ENCODE measurements at regions not wholly inside any gene's neighbourhood (a gene's known extent, or its start where the extent isn't known, plus 50 kb on each side); places are given as distances from the start of the nearest gene placed in this dataset.
"Not testable (repeated sequence)": the region's sequence is repeated elsewhere in the genome, so short reads cannot be mapped to it uniquely, and the experiment has no call there.

GRCh38 chr12:59321278-59321677 is 274.6 kb upstream of the SLC16A7 start:
- TF ChIP-seq POU2F2 (IDR thresholded peaks at IDR 0.05; ENCODE audit: low read depth, low read length), result no peak
- no peak for TF ChIP-seq POLR2A (IDR thresholded peaks at IDR 0.05; ENCODE audit: low read depth, low read length)
- no peak for TF ChIP-seq TAF1 (IDR thresholded peaks at IDR 0.05; ENCODE audit: low read depth, low read length)
- no peak for TF ChIP-seq POLR2AphosphoS5 (IDR thresholded peaks at IDR 0.05; ENCODE audit: low read depth, low read length)
- TF ChIP-seq SPI1 (IDR thresholded peaks at IDR 0.05; ENCODE audit: low read depth, low read length), result no peak
- TF ChIP-seq PAX5 (IDR thresholded peaks at IDR 0.05; ENCODE audit: insufficient read depth, low read length, severe bottlenecking), result no peak
- FAIRE-seq (no peak), DNase-seq (ENCODE audit: insufficient read length, low spot score) (no peak)

DNA sequence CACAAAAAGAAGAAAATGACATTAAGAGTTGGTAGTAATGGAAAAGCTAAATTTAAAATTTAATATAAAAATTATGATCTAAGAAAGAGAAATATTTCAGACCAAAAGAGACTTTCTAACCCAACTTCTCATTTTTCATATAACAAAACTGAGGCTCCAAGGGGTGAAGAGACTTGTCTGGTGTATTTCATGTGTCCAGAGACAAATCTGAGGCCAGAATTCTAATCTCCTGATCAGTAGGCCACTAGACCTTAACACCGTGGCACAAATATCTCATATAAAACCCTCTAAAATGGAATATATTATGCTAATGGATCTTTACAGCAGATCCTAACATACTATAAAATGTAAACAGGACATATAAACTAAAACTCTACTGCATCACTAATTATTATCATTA is 275.7 kb upstream of the SLC16A7 start:
- no peak for TF ChIP-seq POLR2A (IDR thresholded peaks at IDR 0.05; ENCODE audit: low read depth, low read length)
- no peak for TF ChIP-seq POLR2AphosphoS5 (IDR thresholded peaks at IDR 0.05; ENCODE audit: low read depth, low read length)
- TF ChIP-seq PAX5 (IDR thresholded peaks at IDR 0.05; ENCODE audit: insufficient read depth, low read length, severe bottlenecking), result no peak
- no peak for TF ChIP-seq SPI1 (IDR thresholded peaks at IDR 0.05; ENCODE audit: low read depth, low read length)
- TF ChIP-seq TAF1 (IDR thresholded peaks at IDR 0.05; ENCODE audit: low read depth, low read length), result no peak
- no peak for TF ChIP-seq POU2F2 (IDR thresholded peaks at IDR 0.05; ENCODE audit: low read depth, low read length)
- FAIRE-seq, result no peak

DNA sequence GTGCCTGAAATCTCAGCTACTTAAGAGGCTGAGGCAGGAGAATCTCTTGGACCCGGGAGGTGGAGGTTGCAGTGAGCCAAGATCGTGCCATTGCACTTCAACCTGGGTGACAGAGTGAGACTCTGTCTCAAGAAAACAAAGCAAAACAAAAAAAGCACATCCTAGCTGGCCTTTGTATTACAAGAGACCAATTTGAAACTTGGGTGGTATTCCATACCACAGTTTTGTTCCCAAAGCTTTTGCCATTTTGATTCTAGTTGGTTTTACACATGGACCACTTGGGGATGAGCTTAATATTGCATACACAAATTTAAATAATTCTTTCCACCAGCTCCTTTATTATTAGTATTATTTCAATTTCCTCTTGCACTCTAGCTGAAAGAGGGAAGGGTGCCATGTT is 276.9 kb upstream of the SLC16A7 start:
- DNase-seq (ENCODE audit: insufficient read length, low spot score), result no peak
- FAIRE-seq, result no peak

More for the DNA sequence above, 275.7 kb upstream of the SLC16A7 start:
- no peak for DNase-seq (ENCODE audit: insufficient read length, low spot score)

DNA sequence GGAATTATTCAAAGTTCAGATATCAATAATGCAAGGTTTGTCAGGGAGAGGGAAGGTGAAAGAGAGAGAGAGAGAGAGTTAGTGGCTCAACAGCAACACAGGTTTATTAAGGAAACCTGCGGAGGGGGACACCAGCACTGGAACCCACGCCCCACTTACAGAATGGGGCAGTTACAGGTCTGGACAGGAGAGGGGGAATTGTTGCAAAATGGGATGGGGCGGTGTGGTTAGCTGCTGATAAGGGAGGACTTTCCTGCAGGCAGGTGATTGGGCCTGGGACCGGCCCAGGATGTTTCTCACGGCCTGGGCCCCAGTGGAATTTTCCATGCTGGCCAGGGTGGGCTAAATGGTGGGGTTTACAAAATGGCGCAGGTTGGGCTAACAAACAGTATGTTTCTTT is 278.2 kb upstream of the SLC16A7 start:
- FAIRE-seq, result no peak
- TF ChIP-seq POLR2A (IDR thresholded peaks at IDR 0.05; ENCODE audit: low read depth, low read length) (no peak), POU2F2 (IDR thresholded peaks at IDR 0.05; ENCODE audit: low read depth, low read length) (no peak), POLR2AphosphoS5 (IDR thresholded peaks at IDR 0.05; ENCODE audit: low read depth, low read length) (no peak), PAX5 (IDR thresholded peaks at IDR 0.05; ENCODE audit: insufficient read depth, low read length, severe bottlenecking) (no peak), TAF1 (IDR thresholded peaks at IDR 0.05; ENCODE audit: low read depth, low read length) (no peak), SPI1 (IDR thresholded peaks at IDR 0.05; ENCODE audit: low read depth, low read length) (no peak)
- no peak for DNase-seq (ENCODE audit: insufficient read length, low spot score)

More for the DNA sequence above, 276.9 kb upstream of the SLC16A7 start:
- no peak for TF ChIP-seq POLR2AphosphoS5 (IDR thresholded peaks at IDR 0.05; ENCODE audit: low read depth, low read length)
- TF ChIP-seq SPI1 (IDR thresholded peaks at IDR 0.05; ENCODE audit: low read depth, low read length), result no peak
- no peak for TF ChIP-seq TAF1 (IDR thresholded peaks at IDR 0.05; ENCODE audit: low read depth, low read length)
- TF ChIP-seq POLR2A (IDR thresholded peaks at IDR 0.05; ENCODE audit: low read depth, low read length), result no peak
- TF ChIP-seq PAX5 (IDR thresholded peaks at IDR 0.05; ENCODE audit: insufficient read depth, low read length, severe bottlenecking), result no peak

- TF ChIP-seq POLR2AphosphoS5 (IDR thresholded peaks at IDR 0.05; ENCODE audit: low read depth, low read length) (no peak), POLR2A (IDR thresholded peaks at IDR 0.05; ENCODE audit: low read depth, low read length) (no peak), TAF1 (IDR thresholded peaks at IDR 0.05; ENCODE audit: low read depth, low read length) (no peak), POU2F2 (IDR thresholded peaks at IDR 0.05; ENCODE audit: low read depth, low read length) (no peak), PAX5 (IDR thresholded peaks at IDR 0.05; ENCODE audit: insufficient read depth, low read length, severe bottlenecking) (no peak), SPI1 (IDR thresholded peaks at IDR 0.05; ENCODE audit: low read depth, low read length) (no peak)
- DNase-seq (ENCODE audit: insufficient read length, low spot score), result no peak
- FAIRE-seq, result no peak
These were observed 278.9 kb upstream of the SLC16A7 start for GRCh38 chr12:59316938-59317337.

DNA sequence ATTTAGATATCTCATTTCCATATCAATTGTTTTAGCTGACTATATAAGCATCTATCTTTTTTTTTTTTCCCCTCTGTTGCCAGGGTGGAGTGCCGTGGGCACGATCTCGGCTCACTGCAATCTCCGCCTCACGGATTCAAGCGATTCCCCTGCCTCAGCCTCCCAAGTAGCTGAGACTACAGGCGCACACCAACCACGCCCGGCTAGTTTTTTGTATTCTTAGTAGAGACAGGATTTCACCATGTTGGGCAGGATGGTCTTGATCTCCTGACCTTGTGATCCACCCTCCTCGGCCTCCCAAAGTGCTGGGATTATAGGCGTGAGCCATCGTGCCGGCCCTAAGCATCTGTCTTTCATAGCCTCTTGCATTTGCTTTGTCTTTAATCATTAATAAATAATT is 279.5 kb upstream of the SLC16A7 start:
- DNase-seq (ENCODE audit: insufficient read length, low spot score); FAIRE-seq: not testable (repeated sequence)

- no peak for FAIRE-seq
- TF ChIP-seq TAF1 (IDR thresholded peaks at IDR 0.05; ENCODE audit: low read depth, low read length), result no peak
- no peak for TF ChIP-seq POLR2A (IDR thresholded peaks at IDR 0.05; ENCODE audit: low read depth, low read length)
- TF ChIP-seq POU2F2 (IDR thresholded peaks at IDR 0.05; ENCODE audit: low read depth, low read length), result no peak
- TF ChIP-seq SPI1 (IDR thresholded peaks at IDR 0.05; ENCODE audit: low read depth, low read length), result no peak
- TF ChIP-seq POLR2AphosphoS5 (IDR thresholded peaks at IDR 0.05; ENCODE audit: low read depth, low read length), result no peak
- TF ChIP-seq PAX5 (IDR thresholded peaks at IDR 0.05; ENCODE audit: insufficient read depth, low read length, severe bottlenecking), result no peak
These were observed 281.6 kb upstream of the SLC16A7 start for GRCh38 chr12:59314209-59314608.

DNA sequence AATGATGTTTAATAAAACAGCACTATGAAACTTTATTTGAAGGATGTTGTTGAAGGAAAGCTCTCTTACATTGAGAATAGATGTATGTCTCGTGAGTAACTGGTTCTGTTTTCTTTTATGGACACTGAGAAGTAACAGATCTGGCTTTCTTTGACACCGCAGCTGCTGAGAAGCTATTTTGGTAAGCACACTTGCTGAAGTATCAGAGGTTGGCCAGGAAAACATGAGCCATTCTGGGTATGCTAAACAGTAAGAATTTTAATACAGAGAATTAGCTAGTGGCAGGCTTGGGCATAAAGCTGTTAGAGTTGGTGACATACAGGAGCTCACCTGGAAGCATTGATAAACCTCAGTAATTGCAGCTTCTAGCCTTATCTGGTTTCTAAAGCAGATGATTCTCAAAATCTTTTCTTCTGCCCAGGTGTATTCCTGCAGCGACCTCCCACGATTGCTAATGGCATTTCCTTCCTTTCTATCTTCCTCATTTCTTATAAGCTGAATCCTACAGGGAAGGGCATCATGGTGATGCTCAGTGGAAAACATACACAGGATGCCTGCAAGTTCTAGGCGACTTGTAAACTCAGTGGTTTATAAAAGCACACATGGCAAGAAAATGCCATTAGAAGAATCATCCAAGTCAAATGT is 291.6 kb upstream of the SLC16A7 start:
- FAIRE-seq, result no peak
- TF ChIP-seq POU2F2 (IDR thresholded peaks at IDR 0.05; ENCODE audit: low read depth, low read length) (no peak), SPI1 (IDR thresholded peaks at IDR 0.05; ENCODE audit: low read depth, low read length) (no peak), TAF1 (IDR thresholded peaks at IDR 0.05; ENCODE audit: low read depth, low read length) (no peak), PAX5 (IDR thresholded peaks at IDR 0.05; ENCODE audit: insufficient read depth, low read length, severe bottlenecking) (no peak), POLR2A (IDR thresholded peaks at IDR 0.05; ENCODE audit: low read depth, low read length) (no peak), POLR2AphosphoS5 (IDR thresholded peaks at IDR 0.05; ENCODE audit: low read depth, low read length) (no peak)
- no peak for DNase-seq (ENCODE audit: insufficient read length, low spot score)

More at GRCh38 chr12:59314209-59314608, 281.6 kb upstream of the SLC16A7 start:
- DNase-seq (ENCODE audit: insufficient read length, low spot score), result no peak

- TF ChIP-seq TAF1 (IDR thresholded peaks at IDR 0.05; ENCODE audit: low read depth, low read length) (no peak), SPI1 (IDR thresholded peaks at IDR 0.05; ENCODE audit: low read depth, low read length) (no peak), POLR2AphosphoS5 (IDR thresholded peaks at IDR 0.05; ENCODE audit: low read depth, low read length) (no peak), POU2F2 (IDR thresholded peaks at IDR 0.05; ENCODE audit: low read depth, low read length) (no peak), PAX5 (IDR thresholded peaks at IDR 0.05; ENCODE audit: insufficient read depth, low read length, severe bottlenecking) (no peak)
- DNase-seq (ENCODE audit: insufficient read length, low spot score), result no peak
- no peak for FAIRE-seq
These were observed 297.5 kb upstream of the SLC16A7 start for GRCh38 chr12:59298296-59298695.

DNA sequence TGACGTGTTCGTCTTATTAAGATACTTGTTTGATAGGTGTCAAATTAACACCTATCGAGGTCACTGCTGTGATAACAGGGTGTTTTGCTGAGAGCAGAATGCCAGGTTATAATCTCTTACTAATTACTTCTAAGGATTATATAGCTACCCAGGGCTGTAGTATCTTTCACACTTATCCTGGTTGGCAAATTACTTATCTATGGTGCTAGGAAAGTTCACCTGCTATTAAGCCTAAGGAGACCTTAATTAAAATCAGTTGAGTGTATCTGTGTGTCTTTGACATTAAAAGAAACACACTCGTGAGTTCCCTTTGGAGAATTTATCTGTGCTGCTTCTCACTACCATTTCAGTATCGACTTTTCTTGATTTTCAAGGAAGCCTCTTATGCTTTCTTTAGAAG is 301.6 kb upstream of the SLC16A7 start:
- DNase-seq (ENCODE audit: insufficient read length, low spot score) (no peak), FAIRE-seq (no peak)
- TF ChIP-seq TAF1 (IDR thresholded peaks at IDR 0.05; ENCODE audit: low read depth, low read length), result no peak
- TF ChIP-seq SPI1 (IDR thresholded peaks at IDR 0.05; ENCODE audit: low read depth, low read length), result no peak
- TF ChIP-seq PAX5 (IDR thresholded peaks at IDR 0.05; ENCODE audit: insufficient read depth, low read length, severe bottlenecking), result no peak
- no peak for TF ChIP-seq POLR2A (IDR thresholded peaks at IDR 0.05; ENCODE audit: low read depth, low read length)
- no peak for TF ChIP-seq POLR2AphosphoS5 (IDR thresholded peaks at IDR 0.05; ENCODE audit: low read depth, low read length)
- no peak for TF ChIP-seq POU2F2 (IDR thresholded peaks at IDR 0.05; ENCODE audit: low read depth, low read length)
